ENCODE measurements at regions not wholly inside any gene's neighbourhood (a gene's known extent, or its start where the extent isn't known, plus 50 kb on each side); places are given as distances from the start of the nearest gene placed in this dataset.

GRCh38 chr2:216320852-216321251 is 51.4 kb downstream of the MARCHF4 start:
- H3K36me3 ChIP-seq (ENCODE audit: low read depth) = no peaks in the 10 kb centered on the region
- ATAC-seq (no peak), DNase-seq (no peak)
- TF ChIP-seq CTCF (IDR thresholded peaks at IDR 0.05) = no peak
- H3K9me3 ChIP-seq = no peaks in the 10 kb centered on the region
- H3K4me1 ChIP-seq (ENCODE audit: low read depth) = no peaks in the 10 kb centered on the region
- intact Hi-C loops (cut with DNase I, micrococcal nuclease) = no loop called here
- no peak overlapping the region for H3K4me3 ChIP-seq

- DNase-seq = no peak
- Histone ChIP-seq H3K4me3 (no peak overlapping the region), H3K4me1 (ENCODE audit: low read depth) (no peaks in the 10 kb centered on the region), H3K36me3 (ENCODE audit: low read depth) (no peaks in the 10 kb centered on the region), H3K9me3 (no peaks in the 10 kb centered on the region)
- ATAC-seq = no peak
- intact Hi-C loops (cut with DNase I, micrococcal nuclease) = no loop called here
- TF ChIP-seq CTCF (IDR thresholded peaks at IDR 0.05) = no peak
Observed at GRCh38 chr2:216319771-216320170, 52.5 kb downstream of the MARCHF4 start.

DNA sequence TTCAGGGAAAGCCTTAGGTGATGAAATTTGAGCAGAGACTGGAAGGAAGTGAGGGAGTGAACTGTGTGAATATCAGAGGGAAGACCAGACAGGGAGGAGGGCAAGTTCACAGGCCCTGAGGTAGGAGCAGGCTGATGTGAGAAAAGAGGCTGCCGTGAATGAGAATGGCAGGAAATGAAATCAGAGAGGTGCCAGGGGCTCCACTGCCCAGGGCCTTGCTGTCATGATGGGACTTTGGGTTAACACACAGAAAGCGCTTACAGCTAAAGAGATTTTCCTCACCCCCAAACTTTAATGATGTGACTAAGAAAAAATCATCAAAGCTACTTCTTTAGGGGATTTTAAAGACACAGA is 53.8 kb downstream of the MARCHF4 start:
- ATAC-seq = no peak
- H3K4me1 ChIP-seq (ENCODE audit: low read depth) = no peaks in the 10 kb centered on the region
- H3K9me3 ChIP-seq = no peaks in the 10 kb centered on the region
- H3K4me3 ChIP-seq = no peak overlapping the region
- DNase-seq = no peak
- no peaks in the 10 kb centered on the region for H3K36me3 ChIP-seq (ENCODE audit: low read depth)
- no peak for TF ChIP-seq CTCF (IDR thresholded peaks at IDR 0.05)
- intact Hi-C loops (cut with DNase I, micrococcal nuclease) = no loop called here

GRCh38 chr2:216317831-216318520 is 54.3 kb downstream of the MARCHF4 start:
- Histone ChIP-seq H3K36me3 (ENCODE audit: low read depth) (no peaks in the 10 kb centered on the region), H3K4me1 (ENCODE audit: low read depth) (no peaks in the 10 kb centered on the region), H3K4me3 (no peak overlapping the region), H3K9me3 (no peaks in the 10 kb centered on the region)
- ATAC-seq (no peak), DNase-seq (no peak)
- intact Hi-C loops (cut with DNase I, micrococcal nuclease) = no loop called here
- TF ChIP-seq CTCF (IDR thresholded peaks at IDR 0.05) = no peak

DNA sequence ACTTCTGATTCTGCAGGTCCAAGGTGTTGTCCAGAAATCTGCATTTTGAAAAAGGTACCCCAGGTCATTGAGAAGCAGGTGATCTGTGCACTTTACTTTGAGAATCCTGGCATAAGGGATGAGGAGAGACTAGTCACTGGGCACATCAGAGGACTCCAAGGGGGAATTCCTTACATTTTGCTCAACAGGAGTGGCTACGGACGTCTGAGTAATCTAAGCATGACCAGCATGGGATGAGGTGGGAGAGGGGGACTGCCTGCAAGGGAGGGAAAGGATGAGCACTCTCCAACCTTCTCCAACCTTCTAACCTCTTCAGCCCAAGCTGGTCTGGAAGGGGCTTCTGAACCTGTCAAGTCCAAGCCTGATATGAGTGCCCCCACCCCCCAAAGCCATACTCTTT is 55.5 kb downstream of the MARCHF4 start:
- H3K4me3 ChIP-seq = no peak overlapping the region
- H3K9me3 ChIP-seq = no peaks in the 10 kb centered on the region
- ATAC-seq (no peak), DNase-seq (no peak)
- H3K36me3 ChIP-seq (ENCODE audit: low read depth) = no peaks in the 10 kb centered on the region
- no peaks in the 10 kb centered on the region for H3K4me1 ChIP-seq (ENCODE audit: low read depth)
- intact Hi-C loops (cut with DNase I, micrococcal nuclease) = no loop called here
- no peak for TF ChIP-seq CTCF (IDR thresholded peaks at IDR 0.05)
